Activated CD8-positive, alpha-beta memory T cell treated with anti-CD3 and anti-CD28 coated beads, Interleukin-2, amount 50 U/mL, for 48 hours (primary cell): ENCODE measurements at regions not wholly inside any gene's neighbourhood (a gene's known extent, or its start where the extent isn't known, plus 50 kb on each side); places are given as distances from the start of the nearest gene placed in this dataset.

Source experiments
- DNase-seq: peaks from one replicate; pipeline ENCODE4 v3.0.0-alpha.2; 2020

- DNase-seq: no peak
Observed at GRCh38 chr9:7935681-7936080, 136.1 kb upstream of the DMAC1 start.

- DNase-seq: no peak
Observed at GRCh38 chr9:7932767-7933166, 133.2 kb upstream of the DMAC1 start.

- no peak for DNase-seq
Observed at GRCh38 chr9:7930613-7931012, 131.0 kb upstream of the DMAC1 start.

GRCh38 chr9:7921545-7922197 lies 122.1 kb upstream of the DMAC1 start:
- DNase-seq: no peak

GRCh38 chr9:7912037-7912535 lies 112.5 kb upstream of the DMAC1 start:
- DNase-seq: no peak

- DNase-seq: no peak
Observed at GRCh38 chr9:7910426-7911020, 110.9 kb upstream of the DMAC1 start.

- DNase-seq: no peak
Observed at GRCh38 chr9:7909537-7909936, 110.0 kb upstream of the DMAC1 start.

- DNase-seq: no peak
Observed at GRCh38 chr9:7907551-7908337, 108.2 kb upstream of the DMAC1 start.

GRCh38 chr9:7906783-7907550 lies 107.4 kb upstream of the DMAC1 start:
- no peak for DNase-seq

GRCh38 chr9:7901621-7902020 lies 102.0 kb upstream of the DMAC1 start:
- no peak for DNase-seq

GRCh38 chr9:7900541-7900940 lies 101.0 kb upstream of the DMAC1 start:
- no peak for DNase-seq

GRCh38 chr9:7899753-7900152 lies 100.2 kb upstream of the DMAC1 start:
- no peak for DNase-seq

GRCh38 chr9:7894231-7894630 lies 94.7 kb upstream of the DMAC1 start:
- DNase-seq: no peak

- no peak for DNase-seq
Observed at GRCh38 chr9:7892975-7893374, 93.4 kb upstream of the DMAC1 start.

GRCh38 chr9:7879551-7880245 lies 80.1 kb upstream of the DMAC1 start:
- peak; percentile 63 for DNase-seq

GRCh38 chr9:7871977-7872730 lies 72.6 kb upstream of the DMAC1 start:
- DNase-seq: no peak

- no peak for DNase-seq
Observed at GRCh38 chr9:7869340-7869739, 69.8 kb upstream of the DMAC1 start.

GRCh38 chr9:7862170-7862569 lies 62.6 kb upstream of the DMAC1 start:
- no peak for DNase-seq

- no peak for DNase-seq
Observed at GRCh38 chr9:7861086-7861485, 61.5 kb upstream of the DMAC1 start.

- no peak for DNase-seq
Observed at GRCh38 chr9:7860335-7860709, 60.7 kb upstream of the DMAC1 start.

GRCh38 chr9:7859701-7860334 lies 60.2 kb upstream of the DMAC1 start:
- no peak for DNase-seq
